Choroid plexus epithelial cell (primary cell): ENCODE measurements at regions not wholly inside any gene's neighbourhood (a gene's known extent, or its start where the extent isn't known, plus 50 kb on each side); places are given as distances from the start of the nearest gene placed in this dataset.

ENCODE experiments used
- DNase-seq: peaks from one replicate; pipeline ENCODE4 v3.0.0-alpha.2; 2010; ENCODE audit warnings: low read depth
- H3K4me3 ChIP-seq: 2 replicates; pipeline ENCODE4 v1.5.1; 2011; ENCODE audit warnings: low read depth, mild to moderate bottlenecking, control low read depth, low read length, moderate library complexity
- TF ChIP-seq, protein P1 (sequence below): conservative IDR thresholded peaks from 2 replicates; pipeline ENCODE4 v1.5.1; 2011; ENCODE audit warnings: low read depth, mild to moderate bottlenecking, control low read depth, inconsistent platforms, low read length, moderate library complexity

DNA sequence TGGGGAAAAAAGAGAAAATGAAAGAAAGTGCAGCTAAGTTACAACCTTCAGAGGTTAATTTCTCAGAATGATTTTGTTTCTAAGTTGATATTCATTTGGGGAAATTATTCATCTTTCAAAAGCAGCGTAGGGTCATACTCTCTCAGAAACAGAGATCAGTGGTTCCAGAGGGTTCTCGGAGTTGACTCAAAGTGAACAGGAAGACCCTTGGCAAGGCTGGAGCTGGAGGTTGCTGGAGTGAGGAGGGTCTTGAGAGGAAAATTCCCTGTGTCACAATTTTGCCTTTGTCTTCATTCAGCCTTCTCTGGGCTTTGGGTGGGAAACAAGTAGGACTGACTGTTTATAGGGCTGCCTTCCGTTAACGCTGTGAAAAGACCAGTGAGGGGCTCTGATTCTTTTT, 168.2 kb downstream of the ICOS start:
- TF ChIP-seq, protein P1, sequence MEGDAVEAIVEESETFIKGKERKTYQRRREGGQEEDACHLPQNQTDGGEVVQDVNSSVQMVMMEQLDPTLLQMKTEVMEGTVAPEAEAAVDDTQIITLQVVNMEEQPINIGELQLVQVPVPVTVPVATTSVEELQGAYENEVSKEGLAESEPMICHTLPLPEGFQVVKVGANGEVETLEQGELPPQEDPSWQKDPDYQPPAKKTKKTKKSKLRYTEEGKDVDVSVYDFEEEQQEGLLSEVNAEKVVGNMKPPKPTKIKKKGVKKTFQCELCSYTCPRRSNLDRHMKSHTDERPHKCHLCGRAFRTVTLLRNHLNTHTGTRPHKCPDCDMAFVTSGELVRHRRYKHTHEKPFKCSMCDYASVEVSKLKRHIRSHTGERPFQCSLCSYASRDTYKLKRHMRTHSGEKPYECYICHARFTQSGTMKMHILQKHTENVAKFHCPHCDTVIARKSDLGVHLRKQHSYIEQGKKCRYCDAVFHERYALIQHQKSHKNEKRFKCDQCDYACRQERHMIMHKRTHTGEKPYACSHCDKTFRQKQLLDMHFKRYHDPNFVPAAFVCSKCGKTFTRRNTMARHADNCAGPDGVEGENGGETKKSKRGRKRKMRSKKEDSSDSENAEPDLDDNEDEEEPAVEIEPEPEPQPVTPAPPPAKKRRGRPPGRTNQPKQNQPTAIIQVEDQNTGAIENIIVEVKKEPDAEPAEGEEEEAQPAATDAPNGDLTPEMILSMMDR: no peak
- DNase-seq: no peak

DNA sequence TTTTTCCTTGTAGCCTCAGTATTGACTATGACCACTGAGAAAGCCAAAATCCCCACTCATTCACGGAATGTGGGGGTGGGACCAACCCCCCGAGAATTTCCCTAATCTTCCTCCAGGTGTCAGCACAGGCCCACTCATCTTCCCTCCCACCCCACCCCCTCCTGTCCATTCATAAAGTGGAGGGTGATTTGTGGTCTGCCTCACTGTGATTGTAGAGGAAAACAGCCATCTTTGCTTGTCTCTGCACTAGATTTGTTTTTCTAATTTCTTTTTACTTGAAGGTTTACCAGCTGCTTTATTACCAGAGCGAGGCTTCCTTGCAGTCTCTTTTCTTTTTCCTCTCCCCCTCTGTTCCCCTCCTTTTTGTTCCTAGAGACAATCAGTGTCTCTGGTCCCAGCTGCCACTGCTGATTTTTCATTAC, 171.8 kb downstream of the ICOS start:
- no peak overlapping the region for H3K4me3 ChIP-seq
- DNase-seq: peak; percentile 35
- TF ChIP-seq, protein P1: peak; percentile 40

More for the DNA sequence above, 168.2 kb downstream of the ICOS start:
- no peak overlapping the region for H3K4me3 ChIP-seq

DNA sequence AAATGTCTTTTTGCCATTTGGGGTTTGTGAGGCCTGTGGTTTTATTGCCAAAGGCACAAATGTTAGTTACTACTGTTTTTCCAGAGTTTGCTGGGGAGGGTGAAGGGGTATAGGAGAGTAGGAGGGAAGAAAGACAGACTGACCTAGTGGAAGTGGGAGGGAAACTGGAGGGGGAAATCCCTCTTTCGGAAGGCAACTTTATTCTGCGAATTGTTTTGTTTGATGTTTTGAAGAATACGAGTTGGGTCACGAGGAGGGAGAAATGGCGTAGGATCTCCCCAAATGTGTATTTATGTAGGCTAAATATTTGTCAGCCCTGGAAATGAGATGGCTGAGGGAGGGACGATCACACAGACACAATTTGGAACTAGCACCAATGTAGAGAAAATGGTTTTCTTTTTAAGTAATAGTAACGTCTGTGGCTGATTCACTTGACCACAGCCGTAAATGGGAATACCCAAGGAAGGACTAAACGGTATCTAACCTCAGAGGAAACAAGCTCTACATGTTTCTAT, 172.3 kb downstream of the ICOS start:
- TF ChIP-seq, protein P1: no peak
- no peak overlapping the region for H3K4me3 ChIP-seq
- DNase-seq: no peak

DNA sequence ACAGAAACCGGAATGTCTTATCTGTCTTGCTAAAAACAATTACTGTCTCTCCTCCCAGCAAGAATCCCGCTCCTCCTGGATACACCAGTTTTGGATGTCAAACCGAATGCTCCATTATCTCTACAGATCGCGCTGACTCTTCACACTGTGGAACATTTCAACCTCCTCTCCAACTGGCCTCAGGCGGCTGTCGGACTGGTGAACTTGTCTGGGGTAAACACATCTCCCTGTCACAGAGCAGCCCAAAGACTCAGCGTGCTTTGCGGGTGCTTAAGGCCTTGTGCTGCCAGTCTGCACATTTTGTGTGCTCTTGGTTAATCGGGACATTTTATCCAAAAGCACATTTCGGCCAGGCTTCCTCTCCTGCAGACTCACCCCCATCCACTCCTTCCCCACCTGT, 173.1 kb downstream of the ICOS start:
- no peak for DNase-seq
- H3K4me3 ChIP-seq: no peak overlapping the region
- TF ChIP-seq, protein P1: no peak

DNA sequence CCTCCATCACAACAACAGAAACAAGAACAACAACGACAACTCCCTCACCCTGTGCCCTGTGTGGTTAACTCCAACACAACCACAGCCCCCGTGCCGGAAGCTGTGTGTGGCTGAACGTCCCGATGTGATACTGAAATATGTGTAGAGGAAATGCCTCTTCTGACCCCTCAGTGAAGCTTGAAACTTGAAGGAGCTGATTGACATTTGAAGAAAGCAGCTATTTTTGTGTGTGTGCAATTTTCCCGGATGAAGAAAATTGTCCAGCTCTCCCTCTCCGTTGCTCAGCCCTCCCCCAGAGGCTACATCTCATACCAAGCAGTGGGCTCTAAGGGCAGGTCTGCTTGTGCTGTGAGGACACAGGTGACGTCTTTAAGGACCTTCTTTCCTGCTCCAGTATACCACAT, 173.8 kb downstream of the ICOS start:
- H3K4me3 ChIP-seq: no peak overlapping the region
- TF ChIP-seq, protein P1: no peak
- DNase-seq: peak; percentile 69

DNA sequence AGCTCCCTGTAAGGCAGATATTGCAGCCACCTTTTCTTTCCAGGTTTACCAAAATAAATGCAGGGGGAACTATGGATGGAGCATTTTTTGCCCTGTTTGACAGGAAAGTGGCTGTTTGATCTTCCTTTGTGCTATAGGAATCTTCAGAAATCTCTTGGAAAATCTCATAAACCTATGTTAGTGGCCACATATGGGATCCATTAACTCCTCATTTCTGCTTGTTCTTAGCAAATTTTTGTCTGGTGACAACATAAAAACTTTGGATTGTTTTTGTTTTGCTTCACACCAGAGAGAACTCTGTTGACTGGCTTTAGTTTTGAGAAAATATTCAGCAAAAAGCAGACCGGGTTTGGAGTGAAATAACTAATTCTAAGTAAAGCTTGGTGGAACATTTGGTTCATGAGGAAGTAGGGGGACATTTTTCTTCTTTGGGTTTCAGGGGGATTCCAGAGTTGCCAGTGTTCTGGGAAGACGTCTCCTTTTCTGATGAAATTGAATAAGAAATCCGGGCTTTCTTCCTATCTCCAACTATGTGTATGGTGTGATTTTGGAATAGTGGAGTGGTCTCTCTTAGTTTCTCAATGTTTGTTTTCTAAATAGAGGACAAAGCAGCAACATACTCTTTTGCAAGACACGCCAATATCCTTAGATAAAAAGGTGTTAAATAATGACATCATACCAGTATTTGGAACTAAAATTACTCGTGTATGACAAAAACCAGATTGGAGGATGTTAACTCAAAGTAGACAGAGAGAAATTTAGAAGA, 174.4 kb downstream of the ICOS start:
- TF ChIP-seq, protein P1: no peak
- H3K4me3 ChIP-seq: no peak overlapping the region
- peak; percentile 9 for DNase-seq
